NCI-H226 (cell line): ENCODE measurements at regions not wholly inside any gene's neighbourhood (a gene's known extent, or its start where the extent isn't known, plus 50 kb on each side); places are given as distances from the start of the nearest gene placed in this dataset.
A peak's percentile ranks its signal among the peaks of the same experiment; 100 is the strongest.

Experiments
- DNase-seq: peaks from one replicate; pipeline ENCODE4 v3.0.0-alpha.2; 2015

DNA sequence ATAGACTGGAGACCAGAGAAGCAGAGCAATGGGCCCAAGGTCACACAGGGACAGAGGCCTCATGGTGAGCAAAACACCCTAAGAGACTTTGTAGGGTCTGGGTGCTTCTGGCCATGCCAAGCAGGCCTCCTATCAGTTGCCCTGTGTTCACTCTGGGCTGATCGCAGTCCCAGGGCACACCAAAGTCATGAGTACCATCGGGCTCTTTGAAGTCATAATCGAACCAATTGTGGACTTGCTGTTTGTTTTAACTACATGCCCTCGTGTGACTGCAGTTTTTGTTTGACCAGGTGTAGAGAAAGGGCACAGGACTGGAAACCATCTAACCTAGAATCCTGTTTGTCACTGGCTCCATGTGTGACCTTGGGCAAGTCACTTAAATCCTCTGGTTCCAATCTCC is 172.5 kb upstream of the CPEB2 start:
- DNase-seq: no peak

DNA sequence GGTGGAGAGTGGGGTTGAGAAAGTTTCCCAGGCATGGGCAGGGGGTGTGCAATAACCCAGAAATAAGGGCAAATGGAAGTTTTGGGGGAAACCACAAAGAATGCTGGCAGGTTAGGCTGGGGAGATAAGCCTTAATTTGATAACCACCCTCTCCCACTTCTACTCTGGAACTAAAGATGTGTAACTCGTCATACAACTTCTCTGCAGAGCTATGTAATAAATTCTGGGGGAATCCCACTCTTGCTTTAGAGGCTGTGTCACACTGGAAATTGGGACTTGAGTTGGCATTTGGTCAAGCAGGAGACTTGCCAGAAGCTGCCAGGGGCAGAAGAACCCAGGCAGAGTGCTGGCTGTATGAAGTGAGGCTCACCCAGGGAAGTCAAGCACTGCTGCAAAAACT is 170.9 kb upstream of the CPEB2 start:
- peak; percentile 19 for DNase-seq

DNA sequence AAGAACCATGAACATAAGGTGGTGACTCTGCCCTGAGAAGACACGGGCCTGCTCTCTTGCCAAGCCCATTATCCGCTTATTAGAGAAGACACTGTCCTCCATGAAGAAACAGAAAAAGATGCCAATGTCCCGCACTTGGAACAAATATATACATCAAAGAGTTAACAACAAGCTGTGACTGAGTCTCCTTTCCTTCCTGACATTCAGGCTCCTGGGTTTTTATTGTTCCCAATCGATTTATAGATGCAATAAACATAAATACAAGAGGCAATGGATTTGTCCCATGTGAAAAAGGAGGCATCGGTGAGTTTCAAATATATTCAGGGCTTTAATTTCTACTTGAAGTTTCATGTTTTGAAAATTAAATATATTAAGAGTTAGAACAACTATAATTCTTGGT is 169.2 kb upstream of the CPEB2 start:
- no peak for DNase-seq

DNA sequence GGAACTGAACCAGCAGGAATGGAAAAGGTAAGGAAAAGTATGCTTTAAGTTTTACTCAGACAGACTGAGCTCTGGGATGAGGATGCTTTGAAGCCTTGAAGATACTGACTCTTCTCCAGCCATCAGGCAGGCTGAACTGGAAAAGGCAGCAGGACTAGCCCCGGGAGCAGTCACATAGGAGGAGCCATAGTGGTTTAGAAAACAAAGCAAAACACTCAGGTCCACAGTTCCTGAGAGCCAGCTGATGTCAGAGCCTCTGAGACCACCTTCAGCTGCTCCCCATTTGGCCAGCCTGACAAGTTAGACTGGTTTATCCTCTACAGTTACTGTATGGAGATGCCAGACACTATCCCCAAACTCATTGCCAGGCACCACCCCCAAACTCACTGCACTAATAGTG is 167.9 kb upstream of the CPEB2 start:
- DNase-seq: no peak

DNA sequence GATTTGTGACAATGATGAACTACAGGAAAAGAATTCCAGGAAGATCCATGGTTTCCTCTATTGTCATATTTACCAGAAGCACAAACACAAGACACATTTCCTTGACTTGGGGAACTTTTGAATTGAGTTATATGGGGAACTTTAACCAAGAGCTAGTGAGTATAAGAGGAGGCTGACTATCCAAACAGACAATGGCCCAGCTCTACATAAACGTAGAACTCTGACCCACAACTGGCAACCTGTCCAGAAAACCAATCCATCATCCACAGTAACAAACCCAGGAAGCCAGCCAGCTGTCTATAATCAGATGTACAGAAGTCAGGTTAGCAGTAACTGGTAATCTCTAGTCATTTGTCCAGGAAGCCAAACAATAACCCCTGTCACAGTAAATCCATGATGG is 167.0 kb upstream of the CPEB2 start:
- DNase-seq: no peak

DNA sequence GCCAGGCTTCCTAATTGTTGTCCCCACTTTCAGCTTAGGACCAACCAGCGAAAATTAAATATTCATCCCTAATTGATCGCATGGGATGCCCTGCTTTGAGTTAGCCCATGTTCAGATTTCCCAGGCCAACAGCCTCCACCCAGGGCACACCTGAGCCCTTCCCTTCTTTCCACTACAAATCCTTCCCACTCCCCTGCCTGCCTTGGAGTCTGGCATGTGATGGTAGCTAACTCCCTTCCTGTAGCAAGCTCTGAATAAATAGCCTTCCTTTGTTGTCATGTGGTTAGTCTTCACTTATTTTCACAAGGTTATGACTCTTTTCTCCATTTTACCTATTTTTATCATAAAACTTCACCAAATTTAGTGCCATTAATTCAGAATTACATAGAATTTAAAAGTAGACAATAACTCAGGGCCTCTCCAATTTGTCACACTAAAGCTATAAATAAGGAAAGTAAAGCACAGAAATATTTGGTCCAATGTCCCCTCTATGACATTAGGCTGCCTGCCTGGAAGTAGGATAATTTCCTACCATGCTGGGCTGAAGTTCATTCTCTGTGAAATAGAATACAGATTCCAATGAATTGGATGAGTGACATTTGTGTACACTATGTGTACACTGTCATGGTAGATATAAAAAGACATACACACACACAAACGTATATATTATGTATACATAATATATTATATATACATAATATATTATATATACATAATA is 166.4 kb upstream of the CPEB2 start:
- DNase-seq: no peak

DNA sequence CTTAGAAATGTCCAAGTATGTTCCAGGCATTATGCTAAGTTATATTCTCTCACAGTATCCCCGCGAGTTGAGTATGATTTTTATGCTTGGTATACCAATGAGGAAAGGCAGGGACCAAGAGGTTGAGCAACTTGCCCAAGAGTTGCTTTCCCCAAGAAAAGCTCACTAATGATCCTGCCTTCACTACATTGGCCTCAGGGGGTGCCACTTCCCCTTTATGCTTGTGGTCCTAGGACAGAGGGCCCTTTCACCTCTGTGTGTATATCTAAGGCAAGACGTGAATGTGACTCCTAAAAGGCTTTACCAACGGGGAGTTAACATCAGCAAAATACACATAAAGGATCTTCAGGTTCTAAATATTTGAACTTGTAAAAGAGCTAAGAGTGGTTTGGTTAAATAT is 164.4 kb upstream of the CPEB2 start:
- no peak for DNase-seq

DNA sequence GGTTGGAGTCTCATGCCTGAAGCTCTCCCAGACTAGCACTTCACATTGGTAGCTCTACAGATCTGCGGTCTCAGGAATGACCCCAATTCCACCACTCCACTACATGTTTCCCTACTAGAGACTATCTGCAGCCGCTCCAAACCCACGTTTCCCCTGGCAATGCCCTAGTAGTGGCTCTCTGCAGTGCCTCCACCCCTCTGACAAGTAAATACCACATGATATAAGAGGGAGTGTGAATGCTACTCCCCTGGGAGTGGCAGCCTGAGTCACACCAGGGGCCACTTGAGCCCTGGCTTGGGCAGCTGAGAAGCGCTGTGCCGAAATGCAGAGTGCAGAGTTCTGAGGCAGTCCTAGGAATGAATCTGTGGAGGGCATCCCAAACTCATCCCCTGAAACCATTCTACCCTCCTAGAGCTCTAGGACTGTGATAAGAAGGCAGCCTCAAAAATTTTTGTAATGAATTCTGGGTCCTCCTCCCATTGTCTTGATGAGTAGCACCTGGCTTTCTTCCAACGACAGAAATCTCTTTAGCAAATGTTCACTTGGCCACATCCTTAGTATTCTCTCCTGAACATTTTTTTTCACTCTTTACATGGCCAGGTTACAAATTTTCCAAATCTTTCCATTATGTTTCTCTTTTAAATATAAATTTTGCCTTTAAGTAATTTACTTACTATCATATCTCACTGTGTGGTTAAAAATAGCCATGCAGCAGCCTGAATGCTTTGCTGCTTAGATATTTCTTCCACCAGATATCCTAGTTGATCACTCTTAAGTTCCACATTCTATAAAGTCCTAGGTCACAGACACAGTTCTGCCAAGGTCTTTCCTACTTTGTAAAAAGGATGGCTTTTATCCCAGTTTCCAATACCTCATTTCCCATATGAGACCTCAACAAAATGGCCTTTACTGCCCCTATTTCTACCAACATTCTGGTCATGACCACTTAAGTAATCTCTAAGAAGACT is 160.2 kb upstream of the CPEB2 start:
- peak; percentile 54 for DNase-seq

DNA sequence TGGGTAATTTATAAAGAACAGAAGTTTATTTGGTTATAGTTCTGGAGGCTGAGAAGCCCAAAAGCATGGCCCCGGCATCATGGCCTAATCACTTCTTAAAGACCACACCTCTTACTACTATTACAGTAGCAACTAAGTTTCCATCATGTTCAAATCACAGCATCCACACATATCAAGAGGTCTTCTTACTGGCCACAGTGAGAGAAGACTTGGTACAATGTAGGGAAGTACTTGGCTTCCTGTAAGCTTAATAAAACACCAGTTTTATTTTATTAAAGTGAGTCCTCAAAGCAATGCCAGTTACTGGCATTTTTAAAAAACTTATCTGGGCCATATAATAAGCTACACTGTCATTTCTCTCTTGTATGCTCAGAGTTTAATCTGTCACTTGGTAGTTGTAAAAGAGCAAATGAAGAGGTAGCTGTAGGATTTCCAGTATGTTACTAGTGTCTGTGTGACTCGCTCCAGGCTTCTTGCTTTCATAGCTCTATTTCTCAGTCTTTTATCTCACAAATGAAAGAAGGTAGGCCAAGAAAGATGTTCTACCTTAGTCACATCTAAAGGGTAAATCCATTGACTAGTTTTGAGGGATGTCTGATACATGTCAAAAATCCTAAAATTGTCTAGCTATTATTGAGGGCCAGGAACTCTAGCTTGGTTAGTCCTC is 159.2 kb upstream of the CPEB2 start:
- no peak for DNase-seq

DNA sequence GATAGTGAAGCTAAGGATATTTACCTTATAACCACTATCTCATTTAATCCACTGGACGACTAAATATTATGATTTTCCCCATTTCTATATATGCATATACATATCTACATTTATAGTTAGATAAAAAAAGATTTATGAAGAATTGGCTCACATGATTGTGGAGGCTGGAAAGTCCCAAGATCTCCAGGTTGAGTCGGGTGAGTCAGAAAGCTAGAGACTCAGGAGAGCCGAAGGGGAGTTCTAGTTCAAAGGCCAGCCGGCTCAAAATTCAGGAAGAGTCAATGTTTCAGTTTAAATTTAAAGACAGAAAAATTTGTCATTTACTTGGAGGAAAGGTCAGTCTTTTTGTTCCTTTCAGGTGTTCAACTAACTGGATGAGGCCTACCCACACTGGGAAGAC is 158.2 kb upstream of the CPEB2 start:
- DNase-seq: no peak

DNA sequence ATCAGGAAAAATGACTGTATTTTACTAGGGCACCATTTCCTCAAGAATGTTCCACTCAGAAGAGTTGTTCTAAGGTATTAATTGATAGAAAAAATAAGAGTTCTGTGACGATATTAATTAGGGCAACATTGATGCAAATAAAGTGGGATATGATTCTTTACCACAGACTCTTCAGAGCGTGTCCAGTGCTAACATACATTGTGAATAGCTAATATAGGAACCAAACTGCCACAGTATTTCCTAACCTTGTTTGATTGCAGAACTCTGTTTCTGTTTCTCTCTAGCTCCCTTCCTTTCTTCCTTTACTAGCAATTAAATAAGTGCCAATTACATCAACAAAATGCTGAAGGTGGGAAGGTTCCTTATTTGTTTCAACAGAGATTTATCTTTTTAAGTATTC is 154.1 kb upstream of the CPEB2 start:
- DNase-seq: no peak

DNA sequence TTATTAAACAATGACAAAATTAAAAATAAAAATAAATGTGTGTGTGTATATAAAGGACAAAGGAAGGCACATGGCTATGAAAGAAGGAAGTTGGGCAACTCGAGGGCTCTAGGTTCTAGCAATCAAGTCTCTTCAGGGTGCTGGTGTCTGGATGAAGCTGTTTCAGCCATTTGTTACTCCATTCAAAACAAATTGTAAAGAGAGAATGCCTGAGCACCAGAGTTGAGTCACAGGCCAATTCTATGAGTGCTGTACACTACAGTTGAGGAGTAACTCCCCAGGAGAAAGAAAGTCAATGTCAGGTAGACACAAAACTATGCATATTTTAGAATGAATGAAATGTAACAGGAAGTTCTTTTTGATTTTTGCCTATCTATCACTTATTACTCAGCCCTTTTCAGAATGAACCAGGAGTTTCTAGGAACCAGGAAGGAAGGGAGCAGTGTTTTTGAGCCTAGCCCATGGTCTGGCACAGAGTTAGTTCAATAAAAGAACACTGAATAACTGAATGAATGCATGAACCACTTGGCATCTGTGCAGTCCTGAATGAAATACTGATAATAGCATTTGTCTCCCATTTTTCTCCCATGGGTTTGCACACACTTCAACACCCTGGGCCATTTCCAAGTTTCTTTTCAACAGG is 151.7 kb upstream of the CPEB2 start:
- DNase-seq: no peak

DNA sequence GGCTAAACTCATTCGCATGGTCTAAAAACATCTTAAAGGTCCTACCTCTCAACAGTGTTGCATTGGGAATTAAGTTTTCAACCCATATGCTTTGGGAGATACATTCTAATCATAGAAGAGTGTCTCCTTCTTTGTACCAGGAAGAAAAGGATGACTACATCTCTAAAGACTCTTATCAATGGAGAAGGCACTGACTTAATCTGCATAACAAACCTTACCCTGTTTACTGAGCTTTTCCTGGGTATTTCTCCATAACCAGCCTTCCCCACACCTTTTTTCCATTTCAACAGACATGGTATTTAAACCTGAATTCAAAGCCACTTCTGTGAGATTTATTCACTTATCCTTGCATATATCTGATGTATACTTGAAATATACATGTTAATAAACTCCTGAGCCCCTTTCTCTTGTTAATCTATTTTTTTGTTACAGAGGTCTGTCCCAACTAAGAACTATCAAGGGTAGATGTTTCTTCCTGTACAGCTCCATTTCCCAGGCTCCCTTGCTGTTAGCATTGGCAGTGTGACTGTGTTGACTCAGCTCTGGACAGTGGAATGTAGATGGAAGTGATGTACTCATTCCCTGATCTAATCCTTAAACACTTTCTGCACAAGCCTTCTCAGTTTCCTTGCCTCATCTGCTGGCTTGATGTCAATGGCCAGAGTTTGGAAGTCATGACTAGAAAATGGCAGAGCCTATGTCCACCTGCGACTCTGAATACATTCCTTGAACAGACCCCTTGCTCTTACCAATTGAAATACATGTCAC is 148.9 kb upstream of the CPEB2 start:
- DNase-seq: peak; percentile 86

DNA sequence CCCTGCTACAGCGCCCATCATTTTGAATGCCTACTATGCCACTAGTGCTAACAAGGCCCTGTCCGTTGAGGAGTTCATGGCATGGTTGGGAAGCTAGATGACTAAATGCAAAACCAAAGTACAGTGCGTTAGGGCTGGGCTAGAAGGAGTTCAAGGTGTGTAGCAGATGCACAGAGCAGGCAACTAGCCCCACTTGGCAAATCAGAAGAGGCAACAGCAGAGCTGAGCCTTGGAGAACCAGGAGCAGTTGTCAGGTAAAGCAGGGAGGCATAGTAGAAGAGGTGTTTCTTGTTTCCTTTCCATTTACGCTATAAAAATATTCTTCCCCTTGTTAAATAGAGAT is 146.6 kb upstream of the CPEB2 start:
- DNase-seq: no peak

DNA sequence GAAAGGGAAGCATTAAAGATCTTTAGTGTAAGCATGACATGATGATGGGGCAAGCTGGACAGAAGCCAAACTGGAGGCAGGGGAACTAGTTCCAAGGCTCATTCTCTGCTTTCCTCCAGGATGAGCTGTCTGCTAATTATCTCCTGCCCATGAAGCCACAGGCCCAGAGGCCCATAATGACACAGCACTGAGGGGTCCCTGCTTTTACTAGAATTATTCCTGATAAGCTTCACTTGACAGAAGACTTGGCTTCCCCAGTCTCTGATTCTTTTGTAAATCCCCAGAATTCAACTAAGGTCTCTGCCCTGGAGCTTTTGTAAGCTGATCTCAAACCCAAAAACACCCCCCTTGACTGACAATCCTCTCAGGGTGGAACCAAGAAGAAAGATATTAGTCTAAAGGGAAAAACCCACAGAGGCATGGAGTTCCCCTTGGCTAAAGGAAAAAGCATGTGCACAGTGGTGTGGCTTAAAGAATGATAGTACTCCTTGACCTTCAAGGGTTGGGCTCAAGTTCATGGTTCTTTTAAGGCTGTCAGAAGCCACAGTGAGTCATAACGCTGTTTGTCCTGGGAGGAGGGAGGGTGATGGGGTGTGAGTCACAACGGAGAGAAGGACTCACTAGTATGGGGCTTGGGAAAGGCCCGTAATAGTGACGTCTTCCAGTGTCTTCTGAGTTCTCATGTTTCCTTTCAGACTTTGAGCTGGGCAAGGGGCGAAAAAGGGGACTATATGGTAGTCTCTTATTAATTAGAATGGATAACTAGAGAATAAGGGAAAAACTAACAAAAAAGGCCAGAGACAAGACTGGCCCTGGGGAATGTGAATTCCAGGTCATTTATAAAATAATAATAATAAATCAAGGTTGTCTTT is 146.0 kb upstream of the CPEB2 start:
- peak; percentile 96 for DNase-seq

DNA sequence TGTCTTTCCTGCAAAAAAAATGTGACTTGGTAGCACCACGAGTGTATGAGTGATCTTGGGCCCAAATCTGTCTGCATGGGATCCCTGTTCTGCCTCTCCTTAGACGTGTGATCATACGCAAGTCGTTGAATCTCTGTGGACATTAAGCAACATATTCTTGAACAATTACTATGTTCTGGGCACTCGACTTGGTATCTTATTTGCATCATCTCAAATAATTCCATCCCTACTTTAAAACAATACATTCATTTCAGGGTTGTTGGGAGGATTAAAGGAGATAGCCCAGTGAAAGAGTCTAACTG is 145.4 kb upstream of the CPEB2 start:
- DNase-seq: no peak

DNA sequence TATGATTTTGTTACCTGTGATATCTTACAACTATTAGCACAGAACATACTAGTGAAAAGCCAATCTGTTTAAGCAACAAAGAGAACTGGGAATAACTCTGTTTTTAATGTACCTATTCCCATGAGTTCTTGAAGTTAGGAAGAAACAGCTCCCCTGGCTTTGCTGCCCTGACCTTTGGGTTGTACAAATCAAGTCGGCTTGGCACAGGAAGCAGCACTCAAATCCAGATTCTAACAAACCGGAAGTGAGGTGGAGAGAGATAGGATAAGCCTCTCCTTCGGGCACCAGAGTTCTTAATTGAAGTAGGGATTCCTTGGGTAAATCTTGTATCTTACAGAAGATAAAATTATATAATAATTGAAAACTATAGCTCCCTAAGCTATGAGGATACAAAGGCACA is 144.8 kb upstream of the CPEB2 start:
- DNase-seq: no peak

DNA sequence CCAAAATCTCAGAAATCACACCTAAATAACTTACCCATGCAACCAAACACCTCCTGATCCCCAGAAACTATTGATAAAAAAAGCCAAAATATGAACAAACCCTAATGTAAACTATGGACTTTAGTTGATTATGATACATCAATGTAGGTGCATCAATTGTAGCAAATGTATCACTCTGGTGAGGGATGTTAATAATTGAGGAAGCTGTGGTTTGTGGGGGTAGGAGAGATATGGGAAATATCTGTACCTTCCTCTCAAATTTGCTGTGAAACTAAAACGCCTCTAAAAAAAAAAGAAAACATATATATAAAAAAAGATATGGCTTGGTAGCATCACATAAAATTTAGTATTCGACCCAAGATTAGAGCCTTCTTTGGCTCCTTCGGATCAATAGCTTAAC is 144.3 kb upstream of the CPEB2 start:
- DNase-seq: no peak

DNA sequence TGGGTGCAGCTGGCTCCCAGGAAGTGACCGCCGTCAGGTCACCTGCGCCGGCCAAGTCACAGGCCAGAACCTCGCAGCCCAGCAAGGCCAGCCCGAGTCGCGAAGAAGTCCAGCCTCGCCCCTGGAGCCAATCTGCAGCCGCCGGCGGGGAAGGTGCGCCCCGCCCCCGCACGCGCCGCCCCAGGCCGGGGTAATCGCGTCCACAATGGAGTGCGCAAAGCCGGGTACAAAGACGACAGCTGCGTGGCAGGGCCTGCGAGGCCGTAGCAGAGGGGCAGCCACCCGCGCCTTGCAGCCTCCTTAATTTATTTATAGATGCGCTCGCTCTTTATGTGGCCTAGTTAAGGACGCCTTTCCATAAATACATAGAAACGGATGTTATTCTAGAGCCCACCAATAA is 139.4 kb upstream of the CPEB2 start:
- no peak for DNase-seq

DNA sequence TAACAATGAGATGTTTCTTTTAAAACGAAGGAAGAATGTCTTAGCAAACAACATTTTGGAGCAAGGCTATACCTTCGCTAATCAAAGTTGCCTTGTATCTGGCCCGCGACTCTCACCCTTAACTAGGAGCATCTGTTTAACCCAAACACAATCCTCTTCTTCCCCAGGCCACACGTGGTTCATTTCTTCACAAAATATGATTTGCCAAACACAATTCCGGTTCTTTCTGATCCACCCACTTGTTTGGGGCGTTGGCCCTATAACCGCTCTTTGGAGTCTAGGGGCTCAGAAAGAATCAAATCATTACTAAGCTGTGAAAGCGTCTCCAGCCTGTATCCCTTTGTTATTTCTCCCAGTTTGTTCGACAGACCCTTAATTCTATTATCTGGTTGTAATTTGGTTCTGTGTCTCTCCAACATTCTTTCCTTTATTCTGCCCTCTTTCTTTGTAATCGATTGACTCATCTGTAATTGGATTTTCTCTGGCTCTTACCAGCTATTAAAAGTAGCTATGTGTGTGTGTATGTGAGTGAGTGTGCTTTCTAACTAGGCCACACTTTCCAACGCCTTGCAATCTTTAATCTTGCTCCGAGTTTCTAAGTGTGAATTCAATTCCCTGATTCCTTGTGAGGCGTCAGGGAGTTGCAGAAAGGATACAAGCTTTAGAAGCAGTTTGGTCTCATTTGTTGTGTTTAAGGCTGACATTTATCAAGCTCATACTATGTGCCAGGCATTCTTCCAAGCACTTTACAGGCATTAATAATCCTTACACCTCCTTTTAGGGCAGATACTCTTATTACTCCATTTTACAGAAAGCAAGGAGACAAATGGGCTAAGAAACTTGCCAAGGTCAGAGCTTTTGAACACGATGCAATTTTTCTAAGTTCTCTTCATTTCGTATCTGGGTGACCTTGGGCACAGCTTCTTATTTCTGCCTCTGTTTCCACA is 138.6 kb upstream of the CPEB2 start:
- DNase-seq: no peak
